HT1080 (cell line): ENCODE measurements at regions not wholly inside any gene's neighbourhood (a gene's known extent, or its start where the extent isn't known, plus 50 kb on each side); places are given as distances from the start of the nearest gene placed in this dataset.

ENCODE experiments used
- DNase-seq: peaks from one replicate; pipeline ENCODE4 v3.0.0-alpha.2; 2015; ENCODE audit warnings: low read depth

- no peak for DNase-seq
These were observed 149.7 kb downstream of the CAAP1 start for GRCh38 chr9:26742828-26743476.

GRCh38 chr9:26735160-26735559 lies 157.4 kb downstream of the CAAP1 start:
- no peak for DNase-seq

GRCh38 chr9:26729187-26729586 lies 163.4 kb downstream of the CAAP1 start:
- no peak for DNase-seq

GRCh38 chr9:26727471-26727870 lies 165.1 kb downstream of the CAAP1 start:
- no peak for DNase-seq

- peak; percentile 3 for DNase-seq
These were observed 167.0 kb downstream of the CAAP1 start for GRCh38 chr9:26725573-26725972.

GRCh38 chr9:26723486-26723885 lies 169.1 kb downstream of the CAAP1 start:
- DNase-seq = peak; percentile 70

GRCh38 chr9:26722755-26723154 lies 169.8 kb downstream of the CAAP1 start:
- no peak for DNase-seq

GRCh38 chr9:26710008-26710407 lies 182.6 kb downstream of the CAAP1 start:
- no peak for DNase-seq

GRCh38 chr9:26706223-26706622 lies 186.4 kb downstream of the CAAP1 start:
- peak; percentile 34 for DNase-seq

- no peak for DNase-seq
These were observed 197.3 kb downstream of the CAAP1 start for GRCh38 chr9:26695298-26695622.

- no peak for DNase-seq
These were observed 198.0 kb downstream of the CAAP1 start for GRCh38 chr9:26694381-26695297.

- no peak for DNase-seq
These were observed 203.6 kb downstream of the CAAP1 start for GRCh38 chr9:26689041-26689440.

- DNase-seq = peak; percentile 62
These were observed 205.2 kb downstream of the CAAP1 start for GRCh38 chr9:26687421-26687820.

GRCh38 chr9:26685818-26686217 lies 206.8 kb downstream of the CAAP1 start:
- DNase-seq = peak; percentile 83

GRCh38 chr9:26684029-26684428 lies 208.6 kb downstream of the CAAP1 start:
- no peak for DNase-seq

GRCh38 chr9:26682796-26683496 lies 209.7 kb downstream of the CAAP1 start:
- no peak for DNase-seq

- no peak for DNase-seq
These were observed 210.6 kb downstream of the CAAP1 start for GRCh38 chr9:26682041-26682440.

GRCh38 chr9:26677965-26678706 lies 214.5 kb downstream of the CAAP1 start:
- peak; percentile 68 for DNase-seq

- DNase-seq = no peak
These were observed 217.6 kb downstream of the CAAP1 start for GRCh38 chr9:26675035-26675434.

GRCh38 chr9:26673261-26673660 lies 219.3 kb downstream of the CAAP1 start:
- DNase-seq = no peak
